HCT116 (cell line): ENCODE measurements at regions not wholly inside any gene's neighbourhood (a gene's known extent, or its start where the extent isn't known, plus 50 kb on each side); places are given as distances from the start of the nearest gene placed in this dataset.

Experiments
- ATAC-seq: fragments of 200-7000 bp; cut with Tn5 transposase; 2 replicates; pipeline ENCODE4 v1.9.1; 2020; ENCODE audit warnings: mild to moderate bottlenecking, moderate library complexity
- BruUV-seq: library from RNA; stranded (reverse); fragments of 400-500 nt; replicated peaks from 2 replicates; lab custom pipeline; 2021; lab: Mats Ljungman, UMichigan
- CTCF ChIA-PET: fragments of 300-600 bp; sonication (Branson Sonifier 250); formaldehyde crosslinking; loops from one replicate; lab custom pipeline; 2021; ENCODE audit warnings: antibody characterized with exemption; lab: Charles Lee
- POLR2A ChIA-PET: fragments of 300-600, 350-600 bp; sonication (Branson Sonifier 250); formaldehyde crosslinking; loops from one replicate; lab custom pipeline; 2021; ENCODE audit warnings: antibody characterized with exemption; lab: Charles Lee
- RAD21 ChIA-PET, 2 experiments: fragments of 300-600 bp; sonication (Branson Sonifier 250); formaldehyde crosslinking; loops; one replicate each; lab custom pipeline; 2023; ENCODE audit warnings: low total read pairs in 2 of 2; ENCODE audit not compliant: uncharacterized antibody in 2 of 2, unreplicated experiment in 2 of 2, low non-redundant PET in 1 of 2; lab: Charles Lee
- DNase-seq: peaks from one replicate; pipeline ENCODE4 v3.0.0-alpha.2; 2010; ENCODE audit warnings: low read depth, low spot score
- H2AFZ ChIP-seq: fragments of 200-600 bp; shearing (Covaris generic), sonication (generic); 2 replicates; pipeline ENCODE4 v1.6.1; 2017; ENCODE audit warnings: low read depth, mixed run types, mixed read lengths, antibody characterized with exemption, low read length; ENCODE audit not compliant: poor library complexity, severe bottlenecking
- H3K27ac ChIP-seq: 2 replicates; pipeline ENCODE4 v1.5.1; 2012; ENCODE audit warnings: low read depth, low read length
- H3K27me3 ChIP-seq: fragments of 200-600 bp; sonication (generic); 2 replicates; pipeline ENCODE4 v1.6.1; 2016; ENCODE audit warnings: mixed run types, low read length, mixed read lengths; ENCODE audit not compliant: insufficient read depth
- H3K36me3 ChIP-seq, 2 experiments: fragments of 200-500 bp in 1 of 2; fragments of 200-600 bp in 1 of 2; sonication (Bioruptor generic) in 1 of 2; sonication (generic) in 1 of 2; 2 replicates each; pipeline versions ENCODE4 v1.5.1 to v1.6.1; 2014 to 2016; ENCODE audit warnings: low read length in 2 of 2, inconsistent platforms in 1 of 2, mixed read lengths in 1 of 2, mixed run types in 1 of 2; ENCODE audit not compliant: insufficient read depth in 2 of 2, control insufficient read depth in 1 of 2
- H3K4me1 ChIP-seq, 2 experiments: fragments of 200-600 bp in 1 of 2; sonication (generic) in 1 of 2; 2 replicates each; pipeline versions ENCODE4 v1.5.1 to v1.6.1; 2012 to 2017; ENCODE audit warnings: low read length in 2 of 2, inconsistent platforms in 1 of 2, mild to moderate bottlenecking in 1 of 2, mixed read lengths in 1 of 2, mixed run types in 1 of 2, moderate library complexity in 1 of 2; ENCODE audit not compliant: insufficient read depth in 2 of 2, control insufficient read depth in 1 of 2
- H3K4me2 ChIP-seq: fragments of 200-600 bp; sonication (generic); 2 replicates; pipeline ENCODE4 v1.6.1; 2017; ENCODE audit warnings: mixed run types, low read length, mixed read lengths
- H3K4me3 ChIP-seq, 2 experiments: fragments of 200-600 bp in 1 of 2; sonication (generic) in 1 of 2; replicated peaks in 1 of 2; 2 replicates each; pipeline ENCODE4 v1.5.1; 2011 to 2016; ENCODE audit warnings: low read length in 2 of 2, control low read depth in 1 of 2, low read depth in 1 of 2, mild to moderate bottlenecking in 1 of 2, mixed read lengths in 1 of 2, mixed run types in 1 of 2
- H3K79me2 ChIP-seq: fragments of 200-600 bp; sonication (generic); 2 replicates; pipeline ENCODE4 v1.6.1; 2017; ENCODE audit warnings: mild to moderate bottlenecking, mixed run types, low read length, moderate library complexity, mixed read lengths; ENCODE audit not compliant: insufficient read depth
- H3K9ac ChIP-seq: fragments of 200-600 bp; sonication (generic); 2 replicates; pipeline ENCODE4 v1.6.1; 2016; ENCODE audit warnings: low read length, mixed read lengths
- H3K9me2 ChIP-seq: fragments of 200-600 bp; sonication (generic), shearing (Covaris generic); 2 replicates; pipeline ENCODE4 v1.6.1; 2017; ENCODE audit warnings: mixed run types, mild to moderate bottlenecking, moderate library complexity; ENCODE audit not compliant: insufficient read depth
- H3K9me3 ChIP-seq, 2 experiments: fragments of 200-500 bp in 1 of 2; fragments of 200-600 bp in 1 of 2; sonication (Bioruptor generic) in 1 of 2; sonication (generic) in 1 of 2; 2 replicates each; pipeline ENCODE4 v1.6.1; 2014 to 2017; ENCODE audit warnings: low read length in 2 of 2, mixed read lengths in 2 of 2, inconsistent platforms in 1 of 2, low read depth in 1 of 2, mild to moderate bottlenecking in 1 of 2, mixed run types in 1 of 2, moderate library complexity in 1 of 2; ENCODE audit not compliant: control insufficient read depth in 1 of 2, insufficient read depth in 1 of 2
- H4K20me1 ChIP-seq: fragments of 200-600 bp; sonication (generic), shearing (Covaris generic); 2 replicates; pipeline ENCODE4 v1.6.1; 2017; ENCODE audit warnings: mixed run types, mild to moderate bottlenecking, moderate library complexity; ENCODE audit not compliant: insufficient read depth
- EGR1 ChIP-seq: IDR thresholded peaks from 2 replicates; pipeline ENCODE4 v1.6.1; 2012; ENCODE audit warnings: low read depth
- POLR2AphosphoS5 ChIP-seq: IDR thresholded peaks from 2 replicates; pipeline ENCODE4 v1.6.1; 2011; ENCODE audit warnings: mild to moderate bottlenecking, low read depth, low read length, moderate library complexity
- SRF ChIP-seq: IDR thresholded peaks from 2 replicates; pipeline ENCODE4 v1.6.1; 2012; ENCODE audit warnings: low read depth
- YY1 ChIP-seq: IDR thresholded peaks from 2 replicates; pipeline ENCODE4 v1.6.1; 2011; ENCODE audit warnings: low read length, low read depth, moderate library complexity, mild to moderate bottlenecking; ENCODE audit not compliant: insufficient replicate concordance; ENCODE audit errors: extremely low read depth
- ZBTB33 ChIP-seq: IDR thresholded peaks from 2 replicates; pipeline ENCODE4 v1.6.1; 2011; ENCODE audit warnings: mild to moderate bottlenecking, low read length, moderate library complexity; ENCODE audit not compliant: insufficient replicate concordance; ENCODE audit errors: extremely low read depth
- intact Hi-C: fragments of 100-400 bp; cut with micrococcal nuclease; formaldehyde crosslinking; loops from 2 replicates; pipeline ENCODE4 v1.10.0; 2022

DNA sequence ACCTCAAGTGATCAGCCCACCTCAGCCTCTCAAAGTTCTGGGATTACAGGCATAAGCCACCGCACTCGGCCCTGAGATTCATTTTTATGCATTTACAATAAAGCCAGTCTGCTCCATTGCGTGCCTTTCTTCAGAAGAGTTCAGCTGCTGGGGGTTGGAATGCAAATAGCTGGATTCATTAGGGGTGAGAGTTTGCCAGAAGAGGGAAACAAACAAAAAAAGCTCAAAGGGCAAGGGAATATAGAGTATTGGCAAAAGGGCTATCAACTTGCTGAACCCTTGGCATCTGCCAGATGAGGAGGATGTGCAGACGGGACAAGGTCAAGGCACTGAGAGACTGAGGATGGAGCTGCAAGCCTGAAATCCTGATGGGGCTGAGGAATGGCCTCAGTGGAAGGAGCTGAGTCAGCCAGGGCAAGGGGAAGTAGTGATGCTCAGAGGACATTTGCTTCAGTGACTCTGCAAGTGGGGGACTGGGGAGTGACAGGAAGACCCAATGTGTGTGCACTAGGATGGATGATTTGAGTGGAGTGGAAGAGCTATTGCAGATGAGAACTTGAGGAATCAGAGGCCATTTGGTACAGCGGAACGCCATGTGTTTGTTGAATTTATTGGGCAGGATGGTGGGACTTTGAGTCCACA is 75.0 kb upstream of the ARMC3 start (continued):
- TF ChIP-seq POLR2AphosphoS5 (no peak), ZBTB33 (no peak)

GRCh38 chr10:22851865-22852239 is 76.0 kb upstream of the ARMC3 start:
- no peaks in the 10 kb centered on the region for H4K20me1 ChIP-seq
- no peaks in the 10 kb centered on the region for H3K36me3 ChIP-seq
- ChIA-PET RAD21 (no interaction called here), POLR2A (no interaction called here), CTCF (no interaction called here)
- no peaks in the 10 kb centered on the region for H3K9me3 ChIP-seq
- no peak for TF ChIP-seq SRF
- no peak for TF ChIP-seq YY1
- TF ChIP-seq POLR2AphosphoS5, result no peak
- no peak for TF ChIP-seq EGR1
- no peak for TF ChIP-seq ZBTB33
- peaks cover 0 to 5% of the 10 kb centered on the region in 2 experiments; a peak in 2 of 4 replicates for H3K4me1 ChIP-seq
- DNase-seq (no peak), ATAC-seq (no peak)
- H3K4me2 ChIP-seq, result no peak overlapping the region
- H3K27me3 ChIP-seq, result no peaks in the 10 kb centered on the region
- H3K27ac ChIP-seq, result no peak overlapping the region
- no TSS peak for BruUV-seq
- H3K79me2 ChIP-seq, result no peaks in the 10 kb centered on the region
- no peak overlapping the region for H3K4me3 ChIP-seq
- H3K9ac ChIP-seq, result no peak overlapping the region
- no peaks in the 10 kb centered on the region for H3K9me2 ChIP-seq
- no peak overlapping the region for H2AFZ ChIP-seq
- intact Hi-C loops, result no loop called here
